Retinal pigment epithelial cell (primary cell): ENCODE measurements at regions not wholly inside any gene's neighbourhood (a gene's known extent, or its start where the extent isn't known, plus 50 kb on each side); places are given as distances from the start of the nearest gene placed in this dataset.

Source experiments
- DNase-seq: peaks from one replicate; pipeline ENCODE4 v3.0.0-alpha.2; 2010; ENCODE audit warnings: low read depth
- H3K4me3 ChIP-seq: 2 replicates; pipeline ENCODE4 v1.5.1; 2011; ENCODE audit warnings: mild to moderate bottlenecking, low read length, control low read depth, moderate library complexity
- CTCF ChIP-seq: conservative IDR thresholded peaks from 2 replicates; pipeline ENCODE4 v1.5.1; 2011; ENCODE audit warnings: low read depth, low read length, control low read depth, inconsistent platforms

GRCh38 chr1:59054172-59054571 lies 242.7 kb upstream of the FGGY start:
- no peak for TF ChIP-seq CTCF
- DNase-seq = no peak
- H3K4me3 ChIP-seq = no peak overlapping the region

- no peak overlapping the region for H3K4me3 ChIP-seq
- TF ChIP-seq CTCF = no peak
- DNase-seq = no peak
Observed at GRCh38 chr1:59055908-59056719, 240.8 kb upstream of the FGGY start.

GRCh38 chr1:59057211-59057694 lies 239.6 kb upstream of the FGGY start:
- TF ChIP-seq CTCF = no peak
- H3K4me3 ChIP-seq = no peak overlapping the region
- no peak for DNase-seq

GRCh38 chr1:59057796-59058195 lies 239.1 kb upstream of the FGGY start:
- TF ChIP-seq CTCF = no peak
- no peak for DNase-seq
- no peak overlapping the region for H3K4me3 ChIP-seq

GRCh38 chr1:59058665-59059439 lies 238.0 kb upstream of the FGGY start:
- DNase-seq = no peak
- no peak overlapping the region for H3K4me3 ChIP-seq
- TF ChIP-seq CTCF = no peak

GRCh38 chr1:59061876-59062275 lies 235.0 kb upstream of the FGGY start:
- DNase-seq = no peak
- H3K4me3 ChIP-seq = peak overlapping the region; percentile 18
- TF ChIP-seq CTCF = no peak
